ENCODE measurements at regions not wholly inside any gene's neighbourhood (a gene's known extent, or its start where the extent isn't known, plus 50 kb on each side); places are given as distances from the start of the nearest gene placed in this dataset.

GRCh38 chr3:102229062-102229655, 205.7 kb upstream of the ZPLD1 start:
- TF ChIP-seq EZH2phosphoT487 (IDR thresholded peaks at IDR 0.05; ENCODE audit: borderline replicate concordance, low read depth, low read length): no peak
- TF ChIP-seq CTCF (conservative IDR thresholded peaks at IDR 0.05; ENCODE audit: low read length): peak; percentile 98
